HG03135 (cell line): ENCODE measurements at regions not wholly inside any gene's neighbourhood (a gene's known extent, or its start where the extent isn't known, plus 50 kb on each side); places are given as distances from the start of the nearest gene placed in this dataset.
"Not testable (repeated sequence)": the region's sequence is repeated elsewhere in the genome, so short reads cannot be mapped to it uniquely, and the experiment has no call there.

ENCODE experiments used
- ATAC-seq: cut with Tn5 transposase; IDR thresholded peaks from one replicate; pipeline ENCODE4 v1.9.1; 2021; ENCODE audit warnings: mild to moderate bottlenecking, moderate library complexity; ENCODE audit not compliant: unreplicated experiment

GRCh38 chrX:40943093-40943641 is 142.1 kb upstream of the USP9X start:
- no peak for ATAC-seq

GRCh38 chrX:40945361-40945713 is 139.9 kb upstream of the USP9X start:
- peak; percentile 83 for ATAC-seq

- no peak for ATAC-seq
Observed at GRCh38 chrX:40947276-40947675, 138.0 kb upstream of the USP9X start.

GRCh38 chrX:40949071-40949470 is 136.2 kb upstream of the USP9X start:
- ATAC-seq: no peak

- ATAC-seq: no peak
Observed at GRCh38 chrX:40950546-40950945, 134.7 kb upstream of the USP9X start.

GRCh38 chrX:40951407-40951806 is 133.8 kb upstream of the USP9X start:
- ATAC-seq: not testable (repeated sequence)

- peak; percentile 37 for ATAC-seq
Observed at GRCh38 chrX:40952855-40953254, 132.4 kb upstream of the USP9X start.

GRCh38 chrX:40953369-40953768 is 131.9 kb upstream of the USP9X start:
- ATAC-seq: peak; percentile 75

- no peak for ATAC-seq
Observed at GRCh38 chrX:40960041-40960440, 125.2 kb upstream of the USP9X start.

- ATAC-seq: no peak
Observed at GRCh38 chrX:40962793-40963407, 122.3 kb upstream of the USP9X start.

GRCh38 chrX:40964008-40964407 is 121.2 kb upstream of the USP9X start:
- ATAC-seq: no peak

GRCh38 chrX:40964633-40965586 is 120.3 kb upstream of the USP9X start:
- ATAC-seq: no peak

GRCh38 chrX:40966213-40966820 is 118.9 kb upstream of the USP9X start:
- ATAC-seq: no peak

- ATAC-seq: no peak
Observed at GRCh38 chrX:40968180-40968579, 117.1 kb upstream of the USP9X start.

- ATAC-seq: no peak
Observed at GRCh38 chrX:40971736-40972135, 113.5 kb upstream of the USP9X start.

GRCh38 chrX:40973619-40974018 is 111.6 kb upstream of the USP9X start:
- ATAC-seq: no peak

GRCh38 chrX:40975951-40976350 is 109.3 kb upstream of the USP9X start:
- ATAC-seq: no peak

GRCh38 chrX:40976981-40977380 is 108.3 kb upstream of the USP9X start:
- ATAC-seq: no peak

- no peak for ATAC-seq
Observed at GRCh38 chrX:40984962-40985361, 100.3 kb upstream of the USP9X start.

GRCh38 chrX:40987413-40987812 is 97.8 kb upstream of the USP9X start:
- no peak for ATAC-seq

GRCh38 chrX:40988100-40988499 is 97.1 kb upstream of the USP9X start:
- ATAC-seq: no peak

- ATAC-seq: not testable (repeated sequence)
Observed at GRCh38 chrX:40993395-40993794, 91.8 kb upstream of the USP9X start.
